ENCODE measurements at regions not wholly inside any gene's neighbourhood (a gene's known extent, or its start where the extent isn't known, plus 50 kb on each side); places are given as distances from the start of the nearest gene placed in this dataset.
A peak's percentile ranks its signal among the peaks of the same experiment; 100 is the strongest.

- no peak for DNase-seq
Measured at GRCh38 chr2:128736046-128736688, 417.5 kb upstream of the HS6ST1 start.

- DNase-seq = peak in 4 of 6 experiments; percentile 14 to 52 (median 22)
Measured at GRCh38 chr2:128736689-128737545, 418.2 kb upstream of the HS6ST1 start.

- no peak for DNase-seq
Measured at GRCh38 chr2:128737546-128737826, 418.8 kb upstream of the HS6ST1 start.

GRCh38 chr2:128738446-128739110, 419.9 kb upstream of the HS6ST1 start:
- DNase-seq = no peak

- DNase-seq = no peak
Measured at GRCh38 chr2:128742467-128742866, 423.8 kb upstream of the HS6ST1 start.

- DNase-seq = no peak
Measured at GRCh38 chr2:128745946-128746345, 427.3 kb upstream of the HS6ST1 start.

- DNase-seq = no peak
Measured at GRCh38 chr2:128746356-128746755, 427.7 kb upstream of the HS6ST1 start.

- DNase-seq = no peak
Measured at GRCh38 chr2:128748336-128748735, 429.7 kb upstream of the HS6ST1 start.

- no peak for DNase-seq
Measured at GRCh38 chr2:128748835-128749605, 430.4 kb upstream of the HS6ST1 start.

- DNase-seq = no peak
Measured at GRCh38 chr2:128750328-128751165, 431.9 kb upstream of the HS6ST1 start.

- DNase-seq = no peak
Measured at GRCh38 chr2:128751746-128752145, 433.1 kb upstream of the HS6ST1 start.

- DNase-seq = no peak
Measured at GRCh38 chr2:128752691-128753263, 434.1 kb upstream of the HS6ST1 start.

GRCh38 chr2:128753321-128753720, 434.7 kb upstream of the HS6ST1 start:
- DNase-seq = no peak

- no peak for DNase-seq
Measured at GRCh38 chr2:128753800-128754199, 435.1 kb upstream of the HS6ST1 start.

- peak in 1 of 6 experiments; percentile 8 for DNase-seq
Measured at GRCh38 chr2:128754246-128754724, 435.6 kb upstream of the HS6ST1 start.

GRCh38 chr2:128755695-128756364, 437.2 kb upstream of the HS6ST1 start:
- no peak for DNase-seq

- no peak for DNase-seq
Measured at GRCh38 chr2:128756365-128756717, 437.7 kb upstream of the HS6ST1 start.

GRCh38 chr2:128765811-128766210, 447.1 kb upstream of the HS6ST1 start:
- DNase-seq = no peak

- no peak for DNase-seq
Measured at GRCh38 chr2:128768041-128768440, 449.4 kb upstream of the HS6ST1 start.

GRCh38 chr2:128769457-128770142, 450.9 kb upstream of the HS6ST1 start:
- DNase-seq = no peak
